ENCODE measurements at regions not wholly inside any gene's neighbourhood (a gene's known extent, or its start where the extent isn't known, plus 50 kb on each side); places are given as distances from the start of the nearest gene placed in this dataset.

DNA sequence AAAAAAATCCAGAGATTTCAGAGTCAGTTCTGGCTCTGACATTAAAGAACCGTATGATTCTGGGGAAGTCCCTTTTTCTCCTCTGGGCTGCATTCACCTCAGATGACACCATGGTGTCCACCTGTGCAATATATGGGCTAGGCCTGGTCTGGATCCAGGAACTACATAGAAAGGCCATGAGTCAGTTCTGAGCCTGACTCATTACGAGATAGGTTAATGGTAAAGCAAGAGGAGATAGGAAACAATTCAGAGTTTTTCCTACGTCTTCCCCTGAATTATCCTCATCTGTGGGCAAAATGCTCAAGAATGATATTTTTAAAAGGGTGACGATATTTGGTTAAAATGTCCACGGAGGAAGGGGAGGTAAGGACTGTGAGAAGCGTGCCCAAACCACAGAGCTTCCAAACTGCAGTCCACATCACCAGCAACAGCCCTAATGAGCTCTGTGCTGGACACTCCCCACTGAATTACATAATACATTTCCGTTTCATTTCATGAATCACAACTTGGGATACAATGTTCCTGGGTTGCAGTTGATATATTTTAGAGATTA lies 180.1 kb upstream of the OSR1 start:
- no peak for DNase-seq

DNA sequence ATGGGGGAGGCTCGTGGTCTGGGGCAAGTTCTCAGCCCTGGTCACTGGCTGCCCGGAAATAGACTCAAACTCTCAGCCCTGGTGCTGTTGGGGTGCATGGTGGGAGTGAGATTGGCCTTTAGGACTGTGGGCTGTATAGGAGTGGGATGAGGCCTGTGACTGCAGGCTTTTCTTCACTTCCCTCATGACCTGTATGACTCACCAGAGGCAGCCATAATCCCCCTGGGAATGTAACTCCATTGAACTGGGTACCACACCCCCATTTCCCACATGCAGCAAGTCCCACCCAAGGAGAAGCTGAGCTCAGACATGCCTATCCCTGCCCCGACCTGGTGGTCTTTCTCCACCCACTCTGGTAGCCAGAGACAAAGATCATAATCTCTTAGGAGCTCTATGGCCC lies 177.7 kb upstream of the OSR1 start:
- DNase-seq: no peak

DNA sequence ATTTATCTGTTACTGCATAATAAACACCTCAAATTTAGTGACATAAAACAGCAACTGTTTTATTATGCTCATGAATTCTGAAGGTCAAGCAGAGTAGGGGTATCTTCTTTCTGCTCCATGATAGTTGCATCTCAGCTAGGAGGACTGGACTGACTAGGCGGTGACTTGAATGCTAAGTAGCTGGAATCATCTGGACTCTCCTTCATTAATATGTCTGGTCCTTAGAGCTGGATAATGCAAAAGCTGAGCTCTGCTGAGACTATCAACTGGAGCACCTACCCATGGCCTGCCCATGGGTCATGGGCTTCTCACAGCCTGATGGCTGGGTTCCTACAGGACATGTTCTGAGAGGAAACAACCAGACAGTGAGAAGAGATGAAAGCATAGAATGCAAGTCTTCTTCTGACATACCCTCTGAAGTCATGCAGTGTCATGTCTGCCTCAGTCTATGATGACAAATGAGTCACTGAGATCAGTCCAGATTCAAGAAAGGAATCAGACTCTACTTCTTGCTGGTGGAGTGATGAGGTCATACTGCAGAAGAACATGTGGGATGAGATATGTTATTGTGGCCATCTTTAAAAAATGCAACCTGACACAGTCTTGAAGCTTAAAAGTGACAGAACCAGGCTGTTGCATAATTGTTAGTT lies 174.2 kb upstream of the OSR1 start:
- DNase-seq: no peak

DNA sequence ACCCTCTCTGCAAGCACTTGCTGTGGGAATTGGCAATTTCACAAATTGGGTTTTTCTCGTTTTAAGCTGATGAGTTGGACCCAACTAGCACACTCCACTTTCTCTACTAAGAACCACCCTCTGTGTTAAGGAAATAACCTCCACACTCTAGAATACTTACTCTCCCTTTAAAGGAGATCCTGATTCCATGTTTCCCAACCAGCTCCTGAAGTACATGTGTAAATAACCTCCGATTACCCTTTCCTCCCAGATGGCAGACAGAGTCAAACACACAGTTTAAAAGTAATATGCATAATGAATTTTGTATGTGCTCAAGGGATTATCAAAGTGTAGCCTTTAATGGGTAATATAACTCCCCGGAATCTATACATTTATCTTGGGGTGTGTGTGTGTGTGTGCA lies 171.3 kb upstream of the OSR1 start:
- no peak for DNase-seq

DNA sequence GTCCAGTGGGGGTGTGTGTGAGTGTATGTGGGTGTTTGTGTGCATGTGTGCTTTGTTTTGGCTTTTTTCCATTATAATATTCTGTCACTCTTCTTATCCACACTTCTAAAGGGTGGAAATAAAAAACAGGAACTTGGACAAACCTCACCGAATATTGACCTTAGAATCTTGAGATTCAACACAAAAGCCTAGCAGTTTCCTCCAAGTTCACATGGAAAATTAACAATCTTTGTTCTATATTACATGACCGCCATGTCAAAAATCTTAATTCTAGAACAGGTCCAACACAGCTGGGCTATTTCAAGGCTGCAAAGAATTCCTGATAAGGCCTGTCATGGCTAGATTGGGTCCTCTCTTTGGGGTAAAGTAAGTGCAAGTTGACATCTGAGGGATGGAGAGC lies 169.3 kb upstream of the OSR1 start:
- DNase-seq: no peak

DNA sequence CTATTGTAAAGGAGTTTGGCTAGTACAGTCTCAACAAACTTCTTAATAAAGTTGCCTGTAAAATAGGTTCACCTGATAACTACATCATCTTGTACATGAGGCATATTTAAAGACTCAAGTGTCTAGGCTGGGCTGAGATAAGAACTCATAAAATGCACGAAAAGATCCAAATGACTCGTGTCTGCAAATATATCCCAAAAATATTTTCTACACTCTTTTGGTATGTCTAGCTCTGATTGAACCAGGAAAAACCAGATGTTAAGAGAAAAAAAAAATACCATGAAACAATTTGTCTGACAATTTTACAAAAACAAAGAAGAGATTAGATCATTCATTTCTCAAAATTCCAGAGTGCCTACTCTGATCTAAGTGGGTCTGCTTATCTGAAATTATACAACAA lies 166.9 kb upstream of the OSR1 start:
- no peak for DNase-seq

DNA sequence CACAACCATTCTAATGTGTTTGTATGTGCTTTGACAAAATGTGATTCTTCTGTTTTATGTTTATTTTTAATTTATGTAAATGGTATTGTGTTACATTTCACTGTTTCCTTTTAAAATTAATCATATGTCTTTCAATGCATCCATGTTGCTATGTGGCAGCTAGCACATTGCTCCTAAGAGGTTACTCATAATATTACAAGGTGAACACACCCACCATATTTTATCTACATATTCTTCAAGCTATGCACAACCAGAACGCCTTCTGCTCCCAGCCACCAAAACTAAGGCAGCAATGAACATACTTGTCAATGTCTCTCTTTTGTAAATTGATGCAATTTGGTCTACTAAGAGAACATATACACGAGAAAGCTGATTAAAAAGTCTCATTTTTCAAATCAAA lies 160.6 kb upstream of the OSR1 start:
- no peak for DNase-seq

DNA sequence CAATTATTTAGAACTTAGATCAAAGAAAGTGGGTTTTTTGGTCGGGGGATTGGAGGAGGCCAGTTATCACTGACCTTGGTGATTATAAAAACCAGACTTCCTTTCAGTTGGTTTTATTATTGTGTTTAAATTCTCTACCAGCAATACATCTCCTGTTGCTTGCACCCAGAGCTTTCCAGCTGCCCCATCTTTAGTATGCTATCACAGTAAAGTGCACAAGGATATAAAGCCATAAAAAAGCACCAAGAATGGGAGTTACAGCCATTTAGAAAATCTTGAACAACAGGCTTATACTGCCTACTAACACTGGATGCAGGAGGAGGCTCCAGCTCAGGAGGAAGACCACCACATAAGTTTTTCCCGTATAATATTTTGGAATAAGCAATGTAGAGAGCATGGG lies 148.7 kb upstream of the OSR1 start:
- no peak for DNase-seq

DNA sequence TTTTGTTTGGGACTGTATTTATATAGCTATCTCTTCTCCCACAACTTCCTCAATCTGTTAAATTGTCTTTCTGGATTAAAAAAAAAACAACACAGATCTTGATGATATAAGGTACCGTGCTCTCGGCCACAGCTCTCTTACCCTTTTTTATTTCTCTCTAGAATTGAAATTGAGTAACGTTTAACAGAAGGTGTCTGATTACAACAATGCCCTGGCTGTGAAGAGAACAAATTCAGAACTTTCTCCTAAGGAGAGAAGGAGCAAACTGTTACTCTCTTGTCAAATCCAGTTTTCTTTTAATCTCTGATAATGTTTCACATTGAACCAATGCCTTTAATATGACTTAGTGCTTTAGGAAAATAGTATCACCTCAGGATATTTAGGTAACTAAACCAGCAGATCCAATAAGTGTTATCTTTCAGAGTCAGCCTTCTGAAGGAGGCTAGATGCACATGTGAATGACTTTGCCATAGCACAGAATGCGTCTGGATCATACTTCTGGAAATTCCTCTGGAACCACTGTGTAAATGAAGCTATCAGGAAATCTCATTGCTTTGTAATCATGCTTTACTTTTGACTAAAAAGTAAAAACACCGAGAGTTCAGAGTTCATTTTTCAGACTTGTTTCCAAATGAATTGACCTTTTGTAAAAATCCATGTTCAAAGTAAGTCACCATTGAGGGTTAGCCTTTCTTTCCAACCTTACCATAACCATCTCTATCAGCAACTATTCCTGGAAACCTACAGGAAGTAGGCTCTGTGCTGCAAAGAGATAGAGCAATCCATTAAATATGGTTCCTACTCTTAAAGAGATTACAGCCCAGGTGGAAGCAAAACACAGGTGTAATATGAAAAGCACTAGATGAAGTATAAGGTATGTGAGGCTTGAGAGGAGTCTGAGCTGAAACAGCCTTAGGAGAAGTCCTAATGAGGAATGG lies 147.0 kb upstream of the OSR1 start:
- DNase-seq: no peak

DNA sequence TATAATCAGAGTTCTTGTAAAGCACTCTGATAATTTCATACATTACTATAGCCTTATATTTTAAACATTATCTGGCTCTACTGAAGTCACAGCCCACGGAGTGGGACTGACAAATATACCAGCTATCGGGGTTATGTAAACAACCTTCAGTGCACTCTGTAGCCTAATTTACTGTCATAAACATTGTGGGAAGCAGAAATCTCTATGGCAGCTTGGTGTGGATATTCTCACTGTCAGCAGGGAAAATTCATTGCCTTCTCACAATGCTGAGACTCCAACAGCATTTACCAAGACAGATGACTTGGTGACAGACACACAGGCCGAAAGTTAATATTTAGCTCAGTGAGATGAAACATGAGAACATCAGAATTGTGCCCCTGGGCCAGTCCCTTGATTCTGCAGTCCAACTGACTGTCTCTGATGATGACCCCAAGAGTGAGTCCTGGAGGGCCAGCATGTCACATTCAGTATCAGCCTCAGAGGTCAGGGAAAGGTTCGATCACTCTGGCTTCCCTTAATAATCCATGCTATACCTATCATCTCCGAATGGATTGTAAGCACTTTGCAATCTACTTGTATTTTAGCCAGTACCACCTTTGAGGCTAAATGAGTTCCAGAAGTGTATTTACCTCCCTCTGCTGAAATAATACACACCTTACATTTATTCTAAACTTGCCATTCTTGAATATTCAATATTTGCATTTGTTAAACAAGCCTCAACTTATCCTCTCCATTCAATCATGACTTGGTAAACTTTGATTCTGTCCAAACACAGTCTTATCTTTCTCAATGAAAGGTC lies 146.2 kb upstream of the OSR1 start:
- DNase-seq: no peak

DNA sequence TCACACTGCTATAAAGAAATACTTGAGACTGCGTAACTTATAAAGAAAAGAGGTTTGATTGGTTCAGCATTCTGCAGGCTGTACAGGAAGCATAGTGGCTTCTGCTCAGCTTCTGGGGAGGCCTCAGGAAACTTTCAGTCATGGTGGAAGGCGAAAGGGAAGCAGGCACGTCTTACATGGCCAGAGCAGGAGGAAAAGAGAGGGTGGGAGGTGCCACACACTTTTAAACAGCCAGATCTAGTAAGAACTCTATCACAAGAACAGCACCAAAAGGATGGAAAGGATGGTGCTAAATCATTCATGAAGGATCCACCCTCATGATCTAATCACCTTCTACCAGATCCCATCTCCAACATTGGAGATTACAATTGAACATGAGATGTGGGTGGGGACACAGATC lies 145.5 kb upstream of the OSR1 start:
- no peak for DNase-seq

DNA sequence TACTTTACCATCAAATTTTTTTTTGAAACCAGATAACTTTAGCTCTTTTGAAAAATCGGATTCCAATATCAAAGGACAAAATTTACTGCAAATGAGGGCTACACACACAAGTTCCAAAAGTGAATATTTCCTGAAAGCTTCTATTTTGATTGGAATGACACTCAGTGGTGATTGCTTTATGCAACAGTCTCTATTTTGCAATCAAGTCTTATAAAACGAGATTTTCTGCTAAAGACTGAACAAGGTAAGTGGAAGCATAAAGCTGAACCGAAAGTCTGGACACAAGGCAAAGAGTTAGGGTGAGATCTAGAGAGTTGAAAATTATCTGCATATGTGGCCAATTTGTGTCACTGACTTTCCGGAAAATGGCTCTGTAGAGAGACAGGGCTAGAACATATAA lies 145.0 kb upstream of the OSR1 start:
- no peak for DNase-seq

DNA sequence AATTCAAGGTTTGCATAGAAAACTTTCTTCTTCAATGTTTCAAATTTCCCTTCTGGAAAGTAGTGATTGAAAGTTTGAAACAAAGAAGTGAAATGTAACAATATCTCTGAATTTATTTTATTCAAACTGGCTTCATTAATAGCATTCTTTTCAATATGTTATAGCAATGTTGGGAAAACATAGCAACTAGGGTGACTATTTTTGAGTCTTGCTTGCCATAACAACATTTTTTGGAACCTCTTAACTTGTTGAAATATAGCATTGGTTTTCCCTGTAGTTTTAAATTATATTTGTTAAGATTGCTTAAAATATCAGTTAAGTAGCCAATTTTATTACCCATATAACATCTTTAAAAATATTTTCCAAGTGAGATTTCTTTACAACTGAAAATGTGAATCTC lies 141.7 kb upstream of the OSR1 start:
- DNase-seq: no peak

DNA sequence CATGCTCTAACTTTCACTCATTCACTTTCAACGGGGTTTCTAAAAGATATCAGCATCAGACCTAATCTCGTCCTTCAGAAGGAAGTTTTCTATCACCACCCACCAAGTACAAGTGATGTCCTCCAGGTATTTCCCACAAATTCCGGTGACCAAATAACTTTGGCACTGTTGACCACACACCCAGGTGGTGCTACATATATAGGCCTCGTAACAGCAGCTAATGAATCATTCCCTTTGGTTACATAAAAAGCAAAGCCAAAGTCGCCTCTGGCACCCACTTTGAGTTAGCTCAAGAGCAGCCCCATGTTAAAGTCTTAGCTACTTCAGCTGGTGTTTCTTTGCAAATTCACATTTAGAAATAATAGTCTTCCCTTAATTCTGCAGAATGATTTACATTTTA lies 138.2 kb upstream of the OSR1 start:
- no peak for DNase-seq

DNA sequence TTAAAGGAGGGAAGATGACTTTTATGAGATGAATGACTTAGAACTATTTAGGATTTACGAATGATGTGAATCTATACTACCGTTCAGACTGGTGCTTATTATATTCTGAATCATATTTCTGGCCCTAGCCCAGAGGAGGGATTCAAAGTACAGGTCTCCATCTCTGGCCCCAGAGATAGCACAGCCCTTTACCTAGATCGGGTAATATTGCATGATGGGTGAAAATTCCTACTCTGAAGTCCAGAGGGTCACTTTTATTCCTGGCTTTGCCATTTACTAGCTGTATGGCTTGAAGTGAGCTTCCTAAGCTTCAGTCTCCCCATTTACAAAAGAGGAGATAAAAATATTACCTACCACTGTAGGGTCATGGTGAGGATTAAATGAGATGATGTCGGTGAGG lies 135.8 kb upstream of the OSR1 start:
- no peak for DNase-seq

DNA sequence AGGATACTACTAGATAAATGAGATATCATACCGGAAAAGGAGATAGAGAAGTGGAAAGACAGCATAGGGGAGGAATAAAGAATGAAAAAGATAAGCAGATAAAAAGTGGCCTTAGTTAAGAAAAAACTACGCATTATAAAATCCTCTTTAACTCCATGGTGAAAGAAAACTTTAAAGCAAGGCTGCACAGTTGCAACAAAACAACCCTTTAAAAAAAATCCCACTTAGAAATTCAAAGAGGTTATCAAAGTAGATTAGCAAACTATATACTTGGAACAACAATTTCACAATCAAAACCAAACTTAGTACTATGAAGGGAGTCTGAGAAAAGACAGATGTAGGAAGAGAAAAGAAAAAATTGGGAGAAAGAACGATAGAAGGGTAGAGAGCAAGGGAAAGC lies 133.4 kb upstream of the OSR1 start:
- DNase-seq: no peak

DNA sequence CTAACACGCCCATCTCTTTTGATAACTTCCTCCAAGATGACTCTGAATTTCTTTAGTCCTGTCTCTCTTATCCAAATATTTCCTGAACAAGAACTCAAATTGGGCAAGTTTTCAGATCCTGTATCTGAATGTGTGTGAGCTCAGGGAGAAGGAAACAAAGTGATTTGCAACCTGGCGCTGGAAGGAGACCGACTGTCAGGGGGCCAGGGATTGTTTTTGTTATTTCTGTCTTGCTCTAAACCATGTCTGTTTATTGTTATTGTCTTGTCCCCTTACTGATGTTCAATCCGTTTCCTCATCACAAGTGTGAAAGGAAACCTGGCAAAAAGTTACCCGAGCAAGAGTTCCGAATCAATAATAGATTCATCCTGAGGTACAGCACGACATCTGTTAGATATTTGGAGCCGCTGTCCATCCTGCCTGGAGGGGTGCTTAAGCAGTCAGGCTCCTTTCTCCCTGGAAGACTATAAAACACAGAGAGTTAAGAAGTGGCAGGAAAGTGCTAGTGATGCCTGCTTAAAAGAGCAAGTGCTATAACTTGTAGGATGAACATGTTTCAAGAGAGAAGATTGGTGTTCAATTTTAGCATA lies 132.5 kb upstream of the OSR1 start:
- no peak for DNase-seq

DNA sequence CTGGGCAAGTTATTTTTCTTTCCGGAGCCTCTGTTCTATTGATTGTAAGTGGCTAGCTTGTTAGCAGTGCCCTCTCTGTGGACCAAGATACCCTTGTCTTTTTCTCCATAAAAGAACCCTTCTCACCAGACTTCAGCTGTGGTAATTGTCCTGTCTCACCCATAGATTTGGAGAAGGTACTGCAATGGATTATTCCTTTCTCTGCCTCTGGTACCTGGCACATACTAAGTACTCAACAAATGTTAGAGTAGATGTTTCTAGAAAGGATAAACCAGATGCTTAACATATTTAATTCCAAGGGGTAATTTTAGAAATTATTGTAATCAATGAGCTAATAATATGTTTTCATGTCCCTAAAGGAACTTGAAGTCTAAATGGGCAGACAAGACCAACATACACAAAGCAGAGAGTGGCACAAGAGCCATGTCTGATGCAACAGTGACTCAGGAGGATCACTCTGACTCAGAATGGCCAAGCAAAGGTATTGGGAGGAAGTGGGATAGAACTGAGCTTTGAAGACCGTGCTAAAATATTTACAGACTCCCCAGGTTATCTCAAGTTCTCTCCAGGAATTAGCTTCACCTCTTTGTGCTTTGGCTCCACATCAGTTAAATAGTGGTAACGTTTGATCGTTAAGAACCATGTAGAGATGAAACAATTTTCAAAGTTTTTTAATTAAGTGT lies 129.7 kb upstream of the OSR1 start:
- no peak for DNase-seq

DNA sequence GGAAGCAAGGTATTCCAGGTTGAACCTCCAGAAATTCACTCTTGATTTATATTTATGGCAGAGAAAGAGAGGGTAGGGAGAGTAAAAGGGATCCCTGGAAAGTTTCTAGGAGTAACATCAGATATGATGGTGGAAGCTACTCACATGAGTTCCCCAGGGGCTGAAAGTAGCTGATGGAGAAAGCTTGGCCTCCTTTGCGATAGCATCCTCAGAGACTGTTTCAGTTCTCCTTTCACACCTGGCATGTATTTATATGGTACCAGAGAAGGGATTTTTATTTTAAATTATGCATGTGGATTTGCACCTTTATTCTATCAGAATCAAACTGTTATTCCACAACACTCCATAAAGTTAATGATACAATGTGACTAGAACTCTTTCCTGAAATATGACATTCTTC lies 126.3 kb upstream of the OSR1 start:
- DNase-seq: no peak

DNA sequence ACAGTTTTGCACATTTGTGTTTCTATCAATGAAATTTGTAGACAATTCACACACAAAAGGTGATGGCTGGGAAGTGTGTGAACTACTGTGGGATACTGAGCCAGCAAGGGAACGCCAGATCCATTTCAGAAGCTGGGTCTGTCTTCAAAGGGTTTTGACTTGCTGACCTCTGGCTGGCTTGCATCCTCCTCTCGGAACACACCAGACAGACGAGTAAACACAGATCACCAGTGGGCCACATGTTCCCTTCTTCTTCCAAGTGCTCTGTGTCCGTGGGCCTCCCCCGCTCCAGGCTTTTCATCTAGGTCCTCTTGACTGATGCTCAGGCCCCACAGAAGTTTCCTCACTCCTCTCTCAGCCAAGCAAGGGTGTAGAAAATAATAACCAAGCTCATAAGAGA lies 122.2 kb upstream of the OSR1 start:
- DNase-seq: no peak

DNA sequence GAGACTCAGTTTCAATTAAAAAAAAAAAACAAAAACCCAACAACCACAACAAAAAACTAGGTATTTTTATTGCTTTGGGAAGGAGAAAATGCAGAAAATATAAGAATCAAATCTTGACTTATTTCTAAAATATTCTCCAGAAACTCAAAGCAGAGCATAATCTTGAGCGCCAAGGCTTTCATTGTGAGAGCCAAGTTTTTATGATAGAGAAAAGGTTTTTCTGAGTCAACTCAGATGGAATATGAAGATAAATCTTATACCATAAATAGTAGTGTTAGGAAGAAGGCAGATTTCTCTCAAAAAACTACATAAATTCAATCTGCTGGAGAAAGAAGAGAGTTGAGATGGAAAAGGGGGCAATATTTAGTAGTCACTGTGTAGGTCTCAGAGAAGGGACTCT lies 121.2 kb upstream of the OSR1 start:
- no peak for DNase-seq

DNA sequence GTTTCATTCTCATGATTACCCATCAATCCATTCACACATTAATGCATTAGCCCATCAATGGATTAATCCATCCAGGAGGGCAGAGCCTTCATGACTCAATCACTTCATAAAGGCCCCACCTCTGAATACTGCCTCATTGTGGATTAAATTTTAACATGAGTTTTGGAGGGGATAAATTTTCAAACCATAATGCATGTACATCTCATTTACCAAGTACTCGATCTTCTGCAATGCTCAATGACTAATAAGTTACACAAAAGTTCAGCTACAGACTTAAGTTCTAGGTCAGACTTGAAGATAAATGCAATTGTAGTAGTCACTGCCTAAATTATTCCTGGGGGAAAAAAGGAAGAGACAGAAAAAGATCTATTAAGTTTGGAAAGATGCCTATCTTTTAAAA lies 120.0 kb upstream of the OSR1 start:
- no peak for DNase-seq

DNA sequence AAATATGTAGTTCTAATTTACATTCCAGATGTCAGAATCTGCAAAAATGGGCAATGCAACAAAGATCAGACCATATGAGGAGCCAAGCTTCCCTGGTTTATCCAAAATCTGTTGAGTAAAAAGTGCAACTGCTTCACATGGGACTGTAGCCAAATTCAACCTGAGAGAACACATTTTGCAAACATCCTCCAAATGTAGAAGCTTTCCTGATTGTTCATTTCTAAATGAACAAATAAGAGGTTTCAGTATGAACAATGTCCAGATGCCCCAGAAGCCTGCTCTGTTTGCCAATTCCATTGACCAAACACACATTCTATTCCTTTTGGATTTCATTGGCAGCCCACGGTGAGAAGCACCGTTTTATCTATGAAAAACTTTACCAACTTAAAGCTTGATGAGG lies 117.9 kb upstream of the OSR1 start:
- peak; percentile 7 for DNase-seq

All from NCI-H1092 treated with DMSO at 0.1 percent for 48 hours (cell line).